ENCODE measurements at regions not wholly inside any gene's neighbourhood (a gene's known extent, or its start where the extent isn't known, plus 50 kb on each side); places are given as distances from the start of the nearest gene placed in this dataset.
A peak's percentile ranks its signal among the peaks of the same experiment; 100 is the strongest.

- no peak overlapping the region for H2AK5ac ChIP-seq (ENCODE audit: low read depth, low read length)
- H3K79me2 ChIP-seq (ENCODE audit: control insufficient read depth in 1 of 2, insufficient read depth in 2 of 2, low read length in 2 of 2): no peaks in the 10 kb centered on the region
- H4K8ac ChIP-seq (ENCODE audit: extremely low read depth, insufficient read depth, low read length): no peak overlapping the region
- H3K9ac ChIP-seq (replicated peaks in 1 of 4; ENCODE audit: extremely low read depth in 1 of 4, low read depth in 3 of 4, low read length in 3 of 4): no peak overlapping the region
- H3K79me1 ChIP-seq (ENCODE audit: low read depth, low read length): no peaks in the 10 kb centered on the region
- no peak for FAIRE-seq
- no peak overlapping the region for H3K18ac ChIP-seq (ENCODE audit: extremely low read depth, low read length)
- DNase-seq (ENCODE audit: low read depth in 1 of 2, low spot score in 2 of 2): peak in 1 of 2 experiments; percentile 11
- WGBS, 2 experiments (ENCODE audit: extremely low coverage in 1 of 2, insufficient coverage in 1 of 2, insufficient read length in 1 of 2, insufficient replicate concordance in 2 of 2, low coverage in 1 of 2, low lambda C conversion rate in 2 of 2, missing lambda C conversion rate in 1 of 2): 90% methylated on average over 7 of the region's 7 CpGs; no CpG with 5 or more reads in 1 of the 2 experiments
- H2BK120ac ChIP-seq (replicated peaks; ENCODE audit: low read depth, low read length): no peak overlapping the region
- no peak overlapping the region for H3K14ac ChIP-seq (ENCODE audit: insufficient read length)
- no peaks in the 10 kb centered on the region for H3K27me3 ChIP-seq (replicated peaks in 1 of 4; ENCODE audit: control insufficient read depth in 3 of 4, extremely low read depth in 1 of 4, insufficient read depth in 3 of 4, low read length in 3 of 4)
- H2AFZ ChIP-seq (ENCODE audit: low read length): no peak overlapping the region
- H4K20me1 ChIP-seq (replicated peaks in 1 of 2; ENCODE audit: control insufficient read depth in 1 of 2, insufficient read depth in 2 of 2, low read length in 2 of 2): no peaks in the 10 kb centered on the region
- TF ChIP-seq CREB1 (IDR thresholded peaks at IDR 0.05): no peak
- TF ChIP-seq RAD21 (IDR thresholded peaks at IDR 0.05 in 1 of 2, conservative IDR thresholded peaks at IDR 0.05 in 1 of 2; ENCODE audit: low read depth in 2 of 2, low read length in 2 of 2): no peak
- TF ChIP-seq SRF (IDR thresholded peaks at IDR 0.05; ENCODE audit: low read depth, low read length): no peak
- no peak for TF ChIP-seq SUZ12 (IDR thresholded peaks at IDR 0.05; ENCODE audit: low read length)
- TF ChIP-seq KDM1A (IDR thresholded peaks at IDR 0.05; ENCODE audit: borderline replicate concordance, low read length): no peak
- TF ChIP-seq CTBP2 (IDR thresholded peaks at IDR 0.05; ENCODE audit: borderline replicate concordance, insufficient read depth, insufficient read length, low read length): no peak
- TF ChIP-seq RBBP5 (IDR thresholded peaks at IDR 0.05; ENCODE audit: borderline replicate concordance, low read depth, low read length): no peak
- TF ChIP-seq ZNF274 (IDR thresholded peaks at IDR 0.05; ENCODE audit: borderline replicate concordance, extremely low read depth, low read length): no peak
- TF ChIP-seq JUN (IDR thresholded peaks at IDR 0.05; ENCODE audit: low read depth, low read length): no peak
- no peak for TF ChIP-seq EP300 (IDR thresholded peaks at IDR 0.05; ENCODE audit: borderline replicate concordance in 1 of 2, low read depth in 2 of 2, low read length in 2 of 2)
- no peak for TF ChIP-seq USF2 (IDR thresholded peaks at IDR 0.05; ENCODE audit: low read length)
- no peak for TF ChIP-seq HDAC2 (IDR thresholded peaks at IDR 0.05; ENCODE audit: borderline replicate concordance in 1 of 2, low read depth in 2 of 2, low read length in 2 of 2)
- no peak overlapping the region for H3K4me3 ChIP-seq (ENCODE audit: extremely low read depth in 1 of 4, insufficient read depth in 2 of 4, low read depth in 3 of 4, low read length in 4 of 4)
- no peaks in the 10 kb centered on the region for H3K36me3 ChIP-seq (ENCODE audit: control insufficient read depth in 2 of 4, insufficient read depth in 4 of 4, low read length in 3 of 4)
- H3K4ac ChIP-seq (replicated peaks; ENCODE audit: insufficient read length, low read depth, low read length): no peak overlapping the region
- no peak overlapping the region for H2BK15ac ChIP-seq (ENCODE audit: low read length)
- no peaks in the 10 kb centered on the region for H3K4me1 ChIP-seq (replicated peaks in 1 of 4; ENCODE audit: control insufficient read depth in 3 of 4, insufficient read depth in 4 of 4, low read length in 3 of 4)
- ChIA-PET POLR2A (ENCODE audit: partially characterized antibody) (no interaction called here), CTCF (ENCODE audit: partially characterized antibody) (interaction anchor here (0.5 to 0.6 kb wide), 2 partner anchors 309 to 651 kb away, joined by 3 to 4 read pairs; no protein-coding TSS in a partner anchor)
- H3K4me2 ChIP-seq (ENCODE audit: insufficient read depth in 1 of 2, low read depth in 2 of 2, low read length in 2 of 2): no peak overlapping the region
- no peaks in the 10 kb centered on the region for H3K23me2 ChIP-seq (ENCODE audit: low read depth, low read length)
- no peak overlapping the region for H2BK20ac ChIP-seq (ENCODE audit: low read length)
- H2BK5ac ChIP-seq (ENCODE audit: low read depth, low read length): no peak overlapping the region
- H4K5ac ChIP-seq (ENCODE audit: insufficient read length, low read depth, low read length): no peak overlapping the region
- H3K23ac ChIP-seq (ENCODE audit: insufficient read length): no peak overlapping the region
- no peak overlapping the region for H3K56ac ChIP-seq (replicated peaks; ENCODE audit: insufficient read length, low read depth, low read length)
- H3K9me3 ChIP-seq (ENCODE audit: insufficient read depth in 2 of 2, low read depth in 1 of 2, low read length in 1 of 2): no peaks in the 10 kb centered on the region
- no peak overlapping the region for H4K91ac ChIP-seq (replicated peaks; ENCODE audit: insufficient read length, low read length)
- no peak overlapping the region for H3K27ac ChIP-seq (ENCODE audit: low read depth, low read length)
- H2BK12ac ChIP-seq (ENCODE audit: low read depth, low read length): no peak overlapping the region
These were observed 147.7 kb downstream of the ABCC12 start for GRCh38 chr16:48008011-48008525.
